H9 (cell line): ENCODE measurements at regions not wholly inside any gene's neighbourhood (a gene's known extent, or its start where the extent isn't known, plus 50 kb on each side); places are given as distances from the start of the nearest gene placed in this dataset.
A peak's percentile ranks its signal among the peaks of the same experiment; 100 is the strongest.
"Not testable (repeated sequence)": the region's sequence is repeated elsewhere in the genome, so short reads cannot be mapped to it uniquely, and the experiment has no call there.

Experiments
- DNase-seq: peaks from one replicate; pipeline ENCODE4 v3.0.0-alpha.2; 2017
- H2AFZ ChIP-seq: one replicate; pipeline ENCODE4 v1.6.1; 2013; ENCODE audit warnings: mild to moderate bottlenecking, low read length, control low read depth, moderate library complexity
- H2AK5ac ChIP-seq: 2 replicates; pipeline ENCODE4 v1.6.1; 2013; ENCODE audit warnings: low read length, control low read depth, mixed read lengths; ENCODE audit not compliant: insufficient read length
- H2BK120ac ChIP-seq: one replicate; pipeline ENCODE4 v1.6.1; 2013; ENCODE audit warnings: low read depth, mild to moderate bottlenecking, low read length, control low read depth, inconsistent platforms; ENCODE audit not compliant: poor library complexity, severe bottlenecking
- H2BK12ac ChIP-seq: 2 replicates; pipeline ENCODE4 v1.6.1; 2013; ENCODE audit warnings: low read length, control low read depth, mixed read lengths, low read depth; ENCODE audit not compliant: insufficient read length
- H2BK15ac ChIP-seq: 2 replicates; pipeline ENCODE4 v1.6.1; 2013; ENCODE audit warnings: low read depth, low read length, control low read depth
- H2BK20ac ChIP-seq: one replicate; pipeline ENCODE4 v1.6.1; 2013; ENCODE audit warnings: low read depth, mild to moderate bottlenecking, low read length, control low read depth, inconsistent platforms; ENCODE audit not compliant: poor library complexity, severe bottlenecking
- H2BK5ac ChIP-seq: 2 replicates; pipeline ENCODE4 v1.6.1; 2013; ENCODE audit warnings: low read length, control low read depth, mixed read lengths; ENCODE audit not compliant: insufficient read length
- H3K14ac ChIP-seq: 2 replicates; pipeline ENCODE4 v1.6.1; 2013; ENCODE audit warnings: low read length, control low read depth; ENCODE audit not compliant: insufficient read depth
- H3K18ac ChIP-seq: 2 replicates; pipeline ENCODE4 v1.6.1; 2013; ENCODE audit warnings: low read depth, mild to moderate bottlenecking, mixed read lengths, low read length, control low read depth; ENCODE audit not compliant: insufficient read length
- H3K23ac ChIP-seq: 2 replicates; pipeline ENCODE4 v1.6.1; 2013; ENCODE audit warnings: low read length, control low read depth, mixed read lengths, low read depth; ENCODE audit not compliant: insufficient read length
- H3K23me2 ChIP-seq: 2 replicates; pipeline ENCODE4 v1.6.1; 2013; ENCODE audit warnings: low read depth, mild to moderate bottlenecking, mixed read lengths, low read length, control low read depth; ENCODE audit not compliant: insufficient read length, poor library complexity, severe bottlenecking
- H3K27ac ChIP-seq: 2 replicates; pipeline ENCODE4 v1.5.1; 2013; ENCODE audit warnings: low read length, control low read depth, mixed read lengths, low read depth; ENCODE audit not compliant: insufficient read length
- H3K27me3 ChIP-seq: 2 replicates; pipeline ENCODE4 v1.6.1; 2013; ENCODE audit warnings: low read length, control low read depth, inconsistent platforms; ENCODE audit not compliant: insufficient read depth
- H3K4ac ChIP-seq: 2 replicates; pipeline ENCODE4 v1.6.1; 2013; ENCODE audit warnings: low read depth, mild to moderate bottlenecking, control low read depth, inconsistent platforms, low read length, moderate library complexity
- H3K4me1 ChIP-seq: 2 replicates; pipeline ENCODE4 v1.6.1; 2013; ENCODE audit warnings: low read length, control low read depth, inconsistent platforms; ENCODE audit not compliant: insufficient read depth
- H3K4me2 ChIP-seq: 2 replicates; pipeline ENCODE4 v1.6.1; 2013; ENCODE audit warnings: low read length, control low read depth, mixed read lengths; ENCODE audit not compliant: insufficient read length, insufficient read depth
- H3K56ac ChIP-seq: 2 replicates; pipeline ENCODE4 v1.6.1; 2013; ENCODE audit warnings: low read depth, mild to moderate bottlenecking, mixed read lengths, low read length, control low read depth; ENCODE audit not compliant: insufficient read length
- H3K79me1 ChIP-seq: 2 replicates; pipeline ENCODE4 v1.6.1; 2013; ENCODE audit warnings: low read depth, mild to moderate bottlenecking, moderate library complexity, low read length, control low read depth, inconsistent platforms; ENCODE audit not compliant: insufficient read depth, poor library complexity, severe bottlenecking
- H3K79me2 ChIP-seq: 2 replicates; pipeline ENCODE4 v1.6.1; 2013; ENCODE audit warnings: low read length, control low read depth, inconsistent platforms; ENCODE audit not compliant: insufficient read depth
- H3K9ac ChIP-seq: 2 replicates; pipeline ENCODE4 v1.6.1; 2013; ENCODE audit warnings: low read length, control low read depth, mixed read lengths; ENCODE audit not compliant: insufficient read length; ENCODE audit errors: extremely low read depth
- H3K9me3 ChIP-seq: one replicate; pipeline ENCODE4 v1.6.1; 2013; ENCODE audit warnings: low read depth, low read length, inconsistent platforms; ENCODE audit not compliant: control insufficient read depth
- H3T11ph ChIP-seq: one replicate; pipeline ENCODE4 v1.6.1; 2013; ENCODE audit warnings: mild to moderate bottlenecking, low read length, control low read depth, inconsistent platforms
- H4K20me1 ChIP-seq: one replicate; pipeline ENCODE4 v1.6.1; 2013; ENCODE audit not compliant: control insufficient read depth, insufficient read length, insufficient read depth
- H4K5ac ChIP-seq: 2 replicates; pipeline ENCODE4 v1.6.1; 2013; ENCODE audit warnings: low read depth, mild to moderate bottlenecking, mixed read lengths, low read length, control low read depth; ENCODE audit not compliant: insufficient read length
- H4K8ac ChIP-seq: replicated peaks from 2 replicates; pipeline ENCODE4 v1.6.1; 2013; ENCODE audit warnings: low read length, control low read depth, mixed read lengths, low read depth; ENCODE audit not compliant: insufficient read length
- H4K91ac ChIP-seq: 2 replicates; pipeline ENCODE4 v1.6.1; 2013; ENCODE audit warnings: low read depth, mild to moderate bottlenecking, moderate library complexity, mixed read lengths, low read length, control low read depth; ENCODE audit not compliant: insufficient read length
- H3K27ac Mint-ChIP-seq, 3 experiments: 2 replicates in 2 of 3; 3 replicates in 1 of 3; pipeline ENCODE4 v1.8.0; 2020 to 2021; ENCODE audit warnings: mixed read lengths in 3 of 3, mild to moderate bottlenecking in 1 of 3, moderate library complexity in 1 of 3
- H3K27me3 Mint-ChIP-seq: 2 replicates; pipeline ENCODE4 v1.8.0; 2021; ENCODE audit warnings: low read depth, mild to moderate bottlenecking, moderate library complexity, mixed read lengths
- H3K36me3 Mint-ChIP-seq, 3 experiments: 2 replicates in 2 of 3; 3 replicates in 1 of 3; pipeline ENCODE4 v1.8.0; 2020 to 2021; ENCODE audit warnings: low read depth in 3 of 3, mixed read lengths in 3 of 3; ENCODE audit not compliant: insufficient read depth in 1 of 3
- H3K4me1 Mint-ChIP-seq, 2 experiments: 2 replicates each; pipeline ENCODE4 v1.8.0; 2020; ENCODE audit warnings: mixed read lengths in 2 of 2
- H3K4me3 Mint-ChIP-seq, 2 experiments: 2 replicates in 1 of 2; 3 replicates in 1 of 2; pipeline ENCODE4 v1.8.0; 2020 to 2021; ENCODE audit warnings: mild to moderate bottlenecking in 2 of 2, mixed read lengths in 2 of 2, moderate library complexity in 1 of 2
- H3K9me3 Mint-ChIP-seq, 2 experiments: 2 replicates in 1 of 2; 3 replicates in 1 of 2; pipeline ENCODE4 v1.8.0; 2020; ENCODE audit warnings: mild to moderate bottlenecking in 2 of 2, mixed read lengths in 2 of 2, moderate library complexity in 1 of 2
- WGBS: extraction: QIAGEN DNeasy Blood & Tissue Kit; methylation state at CpG from one replicate; pipeline ENCODE4 v1.1.7; 2013; ENCODE audit warnings: missing lambda C conversion rate, low lambda C conversion rate, mixed read lengths; ENCODE audit not compliant: insufficient read length; ENCODE audit errors: extremely low coverage; 5-methylcytosine and 5-hydroxymethylcytosine counted together
- TF ChIP-seq, protein P1 (sequence below): fragments of 200-600 bp; sonication (generic); conservative IDR thresholded peaks from 3 replicates; pipeline ENCODE4 v1.8.0; 2021; ENCODE audit warnings: antibody characterized with exemption, mild to moderate bottlenecking

DNA sequence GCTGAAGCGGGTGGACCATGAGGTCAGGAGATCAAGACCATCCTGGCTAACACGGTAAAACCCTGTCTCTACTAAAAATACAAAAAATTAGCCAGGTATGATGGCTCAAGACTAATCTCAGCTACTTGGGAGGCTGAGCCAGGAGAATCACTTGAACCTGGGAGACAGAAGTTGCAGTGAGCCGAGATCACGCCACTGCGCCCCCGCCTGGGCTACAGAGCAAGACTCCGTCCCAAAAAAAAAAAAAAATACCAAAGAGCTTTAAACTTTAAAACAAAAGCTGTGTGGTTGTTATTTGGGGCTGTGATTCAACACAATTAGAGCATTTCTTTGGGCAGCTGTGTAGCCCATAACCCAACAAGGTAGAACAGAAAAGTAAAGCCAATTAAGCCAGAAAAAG, 259.9 kb downstream of the GALC start:
- no CpG with 5 or more reads among the region's 7 CpGs for WGBS
- H3K27ac ChIP-seq, H2AK5ac ChIP-seq, H3K79me2 ChIP-seq, H3K23me2 ChIP-seq, H2BK5ac ChIP-seq, H2AFZ ChIP-seq, H3K4me1 ChIP-seq, H4K5ac ChIP-seq, H2BK15ac ChIP-seq, H3K4ac ChIP-seq, H3K14ac ChIP-seq, H3K27me3 Mint-ChIP-seq, H3K4me1 Mint-ChIP-seq, H3K4me2 ChIP-seq, H3K9ac ChIP-seq, H3T11ph ChIP-seq, H3K56ac ChIP-seq, H3K18ac ChIP-seq, H4K91ac ChIP-seq, H3K9me3 ChIP-seq, H4K8ac ChIP-seq, H3K23ac ChIP-seq, H3K27me3 ChIP-seq, H2BK120ac ChIP-seq, H4K20me1 ChIP-seq, H3K79me1 ChIP-seq, H3K4me3 Mint-ChIP-seq, H3K27ac Mint-ChIP-seq, H2BK12ac ChIP-seq, H2BK20ac ChIP-seq: not testable (repeated sequence)
- peak; percentile 38 for DNase-seq
- H3K36me3 Mint-ChIP-seq = peaks cover 0 to 12% (median 0%) of the 10 kb centered on the region in 3 experiments; a peak in 1 of 7 replicates
- H3K9me3 Mint-ChIP-seq = peaks cover 11 to 13% of the 10 kb centered on the region in 2 experiments
- TF ChIP-seq, protein P1, sequence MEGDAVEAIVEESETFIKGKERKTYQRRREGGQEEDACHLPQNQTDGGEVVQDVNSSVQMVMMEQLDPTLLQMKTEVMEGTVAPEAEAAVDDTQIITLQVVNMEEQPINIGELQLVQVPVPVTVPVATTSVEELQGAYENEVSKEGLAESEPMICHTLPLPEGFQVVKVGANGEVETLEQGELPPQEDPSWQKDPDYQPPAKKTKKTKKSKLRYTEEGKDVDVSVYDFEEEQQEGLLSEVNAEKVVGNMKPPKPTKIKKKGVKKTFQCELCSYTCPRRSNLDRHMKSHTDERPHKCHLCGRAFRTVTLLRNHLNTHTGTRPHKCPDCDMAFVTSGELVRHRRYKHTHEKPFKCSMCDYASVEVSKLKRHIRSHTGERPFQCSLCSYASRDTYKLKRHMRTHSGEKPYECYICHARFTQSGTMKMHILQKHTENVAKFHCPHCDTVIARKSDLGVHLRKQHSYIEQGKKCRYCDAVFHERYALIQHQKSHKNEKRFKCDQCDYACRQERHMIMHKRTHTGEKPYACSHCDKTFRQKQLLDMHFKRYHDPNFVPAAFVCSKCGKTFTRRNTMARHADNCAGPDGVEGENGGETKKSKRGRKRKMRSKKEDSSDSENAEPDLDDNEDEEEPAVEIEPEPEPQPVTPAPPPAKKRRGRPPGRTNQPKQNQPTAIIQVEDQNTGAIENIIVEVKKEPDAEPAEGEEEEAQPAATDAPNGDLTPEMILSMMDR = peak; percentile 42; the same call in 2 of the 3 replicates
